IMR-90 (cell line): ENCODE measurements at regions not wholly inside any gene's neighbourhood (a gene's known extent, or its start where the extent isn't known, plus 50 kb on each side); places are given as distances from the start of the nearest gene placed in this dataset.

Experiments used
- ATAC-seq: fragments of 200-7000 bp; cut with Tn5 transposase; 2 replicates; pipeline ENCODE4 v1.9.1; 2020; ENCODE audit warnings: low read depth, mild to moderate bottlenecking, moderate library complexity
- BruUV-seq: library from RNA; stranded (reverse); fragments of 400-500 nt; replicated peaks from 2 replicates; lab custom pipeline; 2021; lab: Mats Ljungman, UMichigan
- CTCF ChIA-PET: fragments of 300-600 bp; formaldehyde crosslinking; extraction: SDS; loops from one replicate; lab custom pipeline; 2021; ENCODE audit warnings: antibody characterized with exemption; lab: Yijun Ruan, JAX
- POLR2A ChIA-PET: fragments of 300-600 bp; sonication (Branson Sonifier 250); formaldehyde crosslinking; loops from one replicate; lab custom pipeline; 2022; ENCODE audit warnings: antibody characterized with exemption; ENCODE audit not compliant: unreplicated experiment; lab: Charles Lee
- DNase-seq: peaks from one replicate; pipeline ENCODE4 v3.0.0; 2013
- H2AFZ ChIP-seq: replicated peaks from 2 replicates; pipeline ENCODE3; 2013; ENCODE audit warnings: low read length, mild to moderate bottlenecking; ENCODE audit not compliant: poor library complexity
- H2AK5ac ChIP-seq: 2 replicates; pipeline ENCODE4 v1.6.1; 2013; ENCODE audit warnings: low read depth, low read length, inconsistent platforms
- H2AK9ac ChIP-seq: replicated peaks from 2 replicates; pipeline ENCODE3; 2013; ENCODE audit warnings: mild to moderate bottlenecking, low read depth, low read length, moderate library complexity; ENCODE audit not compliant: poor library complexity
- H2BK120ac ChIP-seq: 2 replicates; pipeline ENCODE4 v1.6.1; 2013; ENCODE audit warnings: low read depth, low read length, inconsistent platforms
- H2BK15ac ChIP-seq: 3 replicates; pipeline ENCODE4 v1.6.1; 2013; ENCODE audit warnings: low read depth, low read length, inconsistent platforms
- H2BK20ac ChIP-seq: 2 replicates; pipeline ENCODE4 v1.6.1; 2013; ENCODE audit warnings: low read depth, mild to moderate bottlenecking, inconsistent platforms, low read length, moderate library complexity
- H2BK5ac ChIP-seq: 2 replicates; pipeline ENCODE4 v1.6.1; 2013; ENCODE audit warnings: mild to moderate bottlenecking, low read depth, low read length, inconsistent platforms; ENCODE audit not compliant: poor library complexity, severe bottlenecking
- H3K14ac ChIP-seq: replicated peaks from 2 replicates; pipeline ENCODE4 v1.6.1; 2013; ENCODE audit warnings: low read depth, low read length, inconsistent platforms
- H3K18ac ChIP-seq: 2 replicates; pipeline ENCODE4 v1.6.1; 2013; ENCODE audit warnings: low read depth, low read length, control low read depth
- H3K23ac ChIP-seq: 2 replicates; pipeline ENCODE4 v1.6.1; 2013; ENCODE audit warnings: low read depth, low read length, inconsistent platforms
- H3K27ac ChIP-seq: 2 replicates; pipeline ENCODE4 v1.5.1; 2013; ENCODE audit warnings: mild to moderate bottlenecking, control low read depth, low read length; ENCODE audit not compliant: insufficient read depth
- H3K27me3 ChIP-seq: 2 replicates; pipeline ENCODE4 v1.6.1; 2013; ENCODE audit warnings: low read length; ENCODE audit not compliant: control insufficient read depth, insufficient read depth
- H3K36me3 ChIP-seq: 2 replicates; pipeline ENCODE4 v1.6.1; 2013; ENCODE audit warnings: low read length, mixed read lengths; ENCODE audit not compliant: control insufficient read depth, insufficient read depth
- H3K4ac ChIP-seq: 2 replicates; pipeline ENCODE4 v1.6.1; 2013; ENCODE audit warnings: low read depth, low read length, inconsistent platforms
- H3K4me1 ChIP-seq: 2 replicates; pipeline ENCODE4 v1.6.1; 2013; ENCODE audit warnings: low read length, mixed read lengths; ENCODE audit not compliant: control insufficient read depth, insufficient read depth
- H3K4me2 ChIP-seq: 2 replicates; pipeline ENCODE4 v1.6.1; 2013; ENCODE audit warnings: low read depth, mild to moderate bottlenecking, control low read depth, low read length, moderate library complexity
- H3K4me3 ChIP-seq: 2 replicates; pipeline ENCODE4 v1.5.1; 2013; ENCODE audit warnings: low read depth, mild to moderate bottlenecking, control low read depth, low read length, moderate library complexity; ENCODE audit not compliant: insufficient read depth
- H3K56ac ChIP-seq: 2 replicates; pipeline ENCODE4 v1.6.1; 2013; ENCODE audit warnings: low read length, inconsistent platforms; ENCODE audit not compliant: insufficient read depth; ENCODE audit errors: extremely low read depth
- H3K79me1 ChIP-seq, 2 experiments: 2 replicates each; pipeline ENCODE4 v1.6.1; 2013; ENCODE audit warnings: low read length in 2 of 2, inconsistent platforms in 1 of 2, low read depth in 1 of 2
- H3K9ac ChIP-seq: 2 replicates; pipeline ENCODE4 v1.6.1; 2013; ENCODE audit warnings: low read depth, low read length, control low read depth
- H3K9me1 ChIP-seq: 2 replicates; pipeline ENCODE4 v1.6.1; 2013; ENCODE audit warnings: low read length, inconsistent platforms; ENCODE audit not compliant: insufficient read depth
- H3K9me3 ChIP-seq: 2 replicates; pipeline ENCODE4 v1.6.1; 2013; ENCODE audit warnings: low read length; ENCODE audit not compliant: control insufficient read depth, insufficient read depth
- H4K20me1 ChIP-seq: 2 replicates; pipeline ENCODE4 v1.6.1; 2013; ENCODE audit warnings: low read length, inconsistent platforms; ENCODE audit not compliant: insufficient read depth
- H4K5ac ChIP-seq: 2 replicates; pipeline ENCODE4 v1.6.1; 2013; ENCODE audit warnings: mild to moderate bottlenecking, low read depth, low read length, control low read depth
- H4K8ac ChIP-seq, 2 experiments: 2 replicates each; pipeline ENCODE4 v1.6.1; 2013; ENCODE audit warnings: low read depth in 2 of 2, low read length in 2 of 2, control low read depth in 1 of 2, inconsistent platforms in 1 of 2
- H4K91ac ChIP-seq: 2 replicates; pipeline ENCODE4 v1.6.1; 2013; ENCODE audit warnings: low read depth, low read length, inconsistent platforms; ENCODE audit not compliant: insufficient read depth
- BHLHE40 ChIP-seq: fragments of 150-350 bp; IDR thresholded peaks from 2 replicates; pipeline ENCODE4 v1.6.1; 2016; ENCODE audit warnings: mild to moderate bottlenecking, low read depth, low read length
- RAD21 ChIP-seq: IDR thresholded peaks from 2 replicates; pipeline ENCODE4 v1.6.1; 2012; ENCODE audit warnings: low read length, improper control_type of control experiment
- USF2 ChIP-seq: fragments of 150-350 bp; IDR thresholded peaks from 2 replicates; pipeline ENCODE4 v1.6.1; 2017; ENCODE audit warnings: mild to moderate bottlenecking, antibody characterized with exemption, low read length, low read depth
- WGBS, 2 experiments: methylation state at CpG; one replicate each; pipeline versions ENCODE4 v1.1.5 to v1.1.7; 2013; ENCODE audit warnings: missing lambda C conversion rate in 2 of 2; ENCODE audit not compliant: insufficient read length in 1 of 2; ENCODE audit errors: extremely low coverage in 2 of 2; 5-methylcytosine and 5-hydroxymethylcytosine counted together
- dilution Hi-C: fragments of 300-500 bp; cut with HindIII; formaldehyde crosslinking; loops from one replicate; pipeline ENCODE4 v1.14.3; 2018; ENCODE audit warnings: low sequenced_read_pairs; ENCODE audit not compliant: unreplicated experiment
- in situ Hi-C: fragments of 300-500 bp; cut with MboI; formaldehyde crosslinking; loops from 3 replicates; pipeline ENCODE4 v1.14.3; 2019; ENCODE audit warnings: low sequenced_read_pairs, inconsistent platforms, mixed read lengths
- intact Hi-C: fragments of 100-400 bp; cut with micrococcal nuclease; formaldehyde crosslinking; loops from 2 replicates; pipeline ENCODE4 v1.10.0; 2022

DNA sequence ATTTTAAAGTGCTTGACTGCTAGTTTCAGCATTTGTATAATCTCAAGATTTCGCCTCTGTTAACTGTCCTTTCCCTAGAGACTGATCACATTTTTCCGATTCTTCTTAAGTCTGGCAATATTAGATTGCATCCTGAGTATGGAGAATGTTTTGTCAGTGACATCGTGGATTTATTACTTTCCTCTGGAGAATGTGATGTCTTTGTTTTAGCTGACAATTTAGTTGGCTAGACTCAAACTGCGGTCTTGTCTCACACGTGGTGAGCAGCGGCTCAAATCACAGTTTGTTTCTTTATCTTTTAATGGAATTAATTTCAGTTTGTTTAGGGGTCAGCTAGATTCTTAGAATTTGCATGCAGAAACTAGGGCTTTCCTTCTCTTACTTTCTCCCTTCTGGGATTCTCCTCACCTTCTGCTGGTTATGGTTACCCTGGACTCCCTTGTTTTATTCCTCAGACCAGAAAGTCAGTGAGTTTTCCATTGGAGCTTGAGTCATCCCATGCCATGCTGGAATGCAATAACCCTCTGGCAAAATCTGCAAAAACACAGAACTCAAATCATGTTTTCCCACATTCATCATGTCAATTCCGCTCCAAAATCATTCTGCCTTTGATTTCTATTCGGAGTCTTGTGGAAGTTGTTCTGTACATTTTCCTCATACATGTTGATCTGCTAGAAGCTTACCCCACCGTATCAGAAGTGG lies 327.2 kb upstream of the TRIB2 start:
- no peak overlapping the region for H2BK20ac ChIP-seq
- intact Hi-C loops (no loop called here), in situ Hi-C loops (no loop called here), dilution Hi-C loops (no loop called here)
- H3K79me1 ChIP-seq: no peaks in the 10 kb centered on the region
- H2BK15ac ChIP-seq: no peak overlapping the region
- no peak overlapping the region for H4K8ac ChIP-seq
- H2AK5ac ChIP-seq: no peak overlapping the region
- H3K4me3 ChIP-seq: no peak overlapping the region
- no peaks in the 10 kb centered on the region for H3K9me3 ChIP-seq
- H3K4ac ChIP-seq: no peak overlapping the region
- H4K20me1 ChIP-seq: no peaks in the 10 kb centered on the region
- H2BK5ac ChIP-seq: no peak overlapping the region
- DNase-seq (peak; percentile 23), ATAC-seq (no peak)
- no peak overlapping the region for H4K5ac ChIP-seq
- H3K36me3 ChIP-seq: no peaks in the 10 kb centered on the region
- 75% methylated on average over 1 of the region's 9 CpGs; no CpG with 5 or more reads in 1 of the 2 experiments for WGBS, 2 experiments
- H3K23ac ChIP-seq: no peak overlapping the region
- no peak for TF ChIP-seq RAD21
- no peak for TF ChIP-seq BHLHE40
- TF ChIP-seq USF2: no peak
- H3K18ac ChIP-seq: no peak overlapping the region
- H2BK120ac ChIP-seq: no peak overlapping the region
- BruUV-seq: no TSS peak
- no peak overlapping the region for H2AK9ac ChIP-seq
- H3K4me1 ChIP-seq: no peaks in the 10 kb centered on the region
- CTCF ChIA-PET: interaction anchor here (1.0 to 2.1 kb wide), 2 partner anchors 8 to 18 kb away, joined by 3 to 5 read pairs; no protein-coding TSS in a partner anchor
- no peak overlapping the region for H3K27ac ChIP-seq
- H3K27me3 ChIP-seq: peaks cover 2% of the 10 kb centered on the region; the same call in 1 of the 2 replicates
- H4K91ac ChIP-seq: no peak overlapping the region
- POLR2A ChIA-PET: no interaction called here
- no peaks in the 10 kb centered on the region for H3K9me1 ChIP-seq
- no peak overlapping the region for H3K9ac ChIP-seq
- H3K14ac ChIP-seq: no peak overlapping the region
- no peak overlapping the region for H3K56ac ChIP-seq
- H3K4me2 ChIP-seq: peak overlapping the region; percentile 19; the same call in 1 of the 2 replicates
- H2AFZ ChIP-seq: peak overlapping the region; percentile 26
